BJ (cell line): ENCODE measurements at regions not wholly inside any gene's neighbourhood (a gene's known extent, or its start where the extent isn't known, plus 50 kb on each side); places are given as distances from the start of the nearest gene placed in this dataset.

Experiments
- CTCF ChIA-PET: fragments of 350-600 bp; formaldehyde crosslinking; extraction: SDS; loops from one replicate; lab custom pipeline; 2021; ENCODE audit warnings: antibody characterized with exemption, inconsistent platforms; lab: Yijun Ruan, JAX
- POLR2A ChIA-PET: fragments of 300-600 bp; sonication (Branson Sonifier 250); formaldehyde crosslinking; extraction: SDS; loops from one replicate; lab custom pipeline; 2021; ENCODE audit warnings: antibody characterized with exemption; lab: Charles Lee
- DNase-seq: peaks from one replicate; pipeline ENCODE4 v3.0.0-alpha.2; 2011; ENCODE audit warnings: low read depth
- H3K27me3 ChIP-seq: 2 replicates; pipeline ENCODE4 v1.6.0; 2011; ENCODE audit warnings: low read length; ENCODE audit not compliant: control insufficient read depth, insufficient read depth
- H3K36me3 ChIP-seq: 2 replicates; pipeline ENCODE4 v1.5.1; 2011; ENCODE audit warnings: low read length; ENCODE audit not compliant: control insufficient read depth, insufficient read depth
- H3K4me3 ChIP-seq: 2 replicates; pipeline ENCODE4 v1.5.1; 2011; ENCODE audit warnings: low read depth, mild to moderate bottlenecking, control low read depth, low read length
- CTCF ChIP-seq: IDR thresholded peaks from 2 replicates; pipeline ENCODE4 v1.5.1; 2011; ENCODE audit warnings: low read depth, mild to moderate bottlenecking, control low read depth, inconsistent platforms, low read length, moderate library complexity; ENCODE audit not compliant: insufficient read depth

- TF ChIP-seq CTCF: no peak
- DNase-seq: no peak
These were observed 163.0 kb downstream of the IRS1 start for GRCh38 chr2:226636586-226636985.

GRCh38 chr2:226634943-226635604 is 164.5 kb downstream of the IRS1 start:
- no peak for TF ChIP-seq CTCF
- CTCF ChIA-PET: interaction anchor here (1.1 kb wide), 1 partner anchor 17 kb away, joined by 3 read pairs; no protein-coding TSS in a partner anchor
- POLR2A ChIA-PET: no interaction called here
- no peaks in the 10 kb centered on the region for H3K36me3 ChIP-seq
- no peak overlapping the region for H3K4me3 ChIP-seq
- DNase-seq: no peak
- H3K27me3 ChIP-seq: no peaks in the 10 kb centered on the region

More at GRCh38 chr2:226636586-226636985, 163.0 kb downstream of the IRS1 start:
- H3K36me3 ChIP-seq: no peaks in the 10 kb centered on the region
- ChIA-PET POLR2A (no interaction called here), CTCF (interaction anchor here (1.5 kb wide), 1 partner anchor 62 kb away, joined by 4 read pairs; no protein-coding TSS in a partner anchor)
- no peak overlapping the region for H3K4me3 ChIP-seq
- no peaks in the 10 kb centered on the region for H3K27me3 ChIP-seq

GRCh38 chr2:226631671-226632070 is 167.9 kb downstream of the IRS1 start:
- no peak for TF ChIP-seq CTCF
- Histone ChIP-seq H3K36me3 (no peaks in the 10 kb centered on the region), H3K4me3 (no peak overlapping the region), H3K27me3 (no peaks in the 10 kb centered on the region)
- POLR2A ChIA-PET: no interaction called here
- CTCF ChIA-PET: no interaction called here
- DNase-seq: no peak

GRCh38 chr2:226631187-226631586 is 168.4 kb downstream of the IRS1 start:
- Histone ChIP-seq H3K27me3 (no peaks in the 10 kb centered on the region), H3K36me3 (no peaks in the 10 kb centered on the region), H3K4me3 (no peak overlapping the region)
- no peak for TF ChIP-seq CTCF
- ChIA-PET POLR2A (no interaction called here), CTCF (no interaction called here)
- no peak for DNase-seq

- CTCF ChIA-PET: interaction anchor here (1.2 kb wide), 1 partner anchor 496 kb away, joined by 3 read pairs; no protein-coding TSS in a partner anchor
- no peak for TF ChIP-seq CTCF
- POLR2A ChIA-PET: no interaction called here
These were observed 173.7 kb downstream of the IRS1 start for GRCh38 chr2:226625946-226626345.

More at GRCh38 chr2:226625946-226626345, 173.7 kb downstream of the IRS1 start:
- Histone ChIP-seq H3K27me3 (no peaks in the 10 kb centered on the region), H3K4me3 (no peak overlapping the region), H3K36me3 (no peaks in the 10 kb centered on the region)
- DNase-seq: no peak
